Keratinocyte (primary cell): ENCODE measurements at regions not wholly inside any gene's neighbourhood (a gene's known extent, or its start where the extent isn't known, plus 50 kb on each side); places are given as distances from the start of the nearest gene placed in this dataset.

Experiments used
- DNase-seq: peaks from one replicate; pipeline ENCODE4 v3.0.0-alpha.2; 2011; ENCODE audit warnings: low read depth, missing footprints, low spot score
- FAIRE-seq: peaks from 2 replicates; lab custom pipeline; 2011; peaks lifted over from hg19 to GRCh38; lab: Jason Lieb, UNC
- H2AFZ ChIP-seq: 2 replicates; pipeline ENCODE4 v1.6.0; 2012; ENCODE audit warnings: low read length, control low read depth, inconsistent platforms; ENCODE audit not compliant: control insufficient read depth
- H3K27ac ChIP-seq: 2 replicates; pipeline ENCODE4 v1.5.1; 2011; ENCODE audit warnings: low read length; ENCODE audit not compliant: control insufficient read depth, insufficient read depth
- H3K27me3 ChIP-seq: 3 replicates; pipeline ENCODE4 v1.6.0; 2011; ENCODE audit warnings: low read length; ENCODE audit not compliant: control insufficient read depth, insufficient read depth; ENCODE audit errors: extremely low read depth
- H3K36me3 ChIP-seq, 2 experiments: 2 replicates in 1 of 2; 3 replicates in 1 of 2; pipeline ENCODE4 v1.5.1; 2011; ENCODE audit warnings: low read length in 2 of 2, mild to moderate bottlenecking in 1 of 2; ENCODE audit not compliant: control insufficient read depth in 2 of 2, insufficient read depth in 2 of 2; ENCODE audit errors: extremely low read depth in 1 of 2
- H3K4me1 ChIP-seq: 3 replicates; pipeline ENCODE4 v1.5.1; 2011; ENCODE audit warnings: low read length; ENCODE audit not compliant: control insufficient read depth, insufficient read depth; ENCODE audit errors: extremely low read depth
- H3K4me2 ChIP-seq: 3 replicates; pipeline ENCODE4 v1.6.0; 2011; ENCODE audit warnings: low read depth, low read length; ENCODE audit not compliant: control insufficient read depth, insufficient read depth; ENCODE audit errors: extremely low read depth
- H3K4me3 ChIP-seq, 3 experiments: fragments of 200-600 bp in 1 of 3; sonication (generic) in 1 of 3; 2 replicates in 2 of 3; 3 replicates in 1 of 3; pipeline ENCODE4 v1.5.1; 2011 to 2016; ENCODE audit warnings: low read length in 3 of 3, mild to moderate bottlenecking in 3 of 3, control low read depth in 2 of 3, inconsistent platforms in 1 of 3, low read depth in 1 of 3, mixed read lengths in 1 of 3, mixed run types in 1 of 3, moderate library complexity in 1 of 3; ENCODE audit not compliant: control insufficient read depth in 2 of 3, insufficient read depth in 2 of 3; ENCODE audit errors: extremely low read depth in 1 of 3
- H3K79me2 ChIP-seq: 2 replicates; pipeline ENCODE4 v1.6.0; 2012; ENCODE audit warnings: low read length; ENCODE audit not compliant: control insufficient read depth, insufficient read depth
- H3K9ac ChIP-seq: 3 replicates; pipeline ENCODE4 v1.6.0; 2011; ENCODE audit warnings: low read length; ENCODE audit not compliant: control insufficient read depth, insufficient read depth; ENCODE audit errors: extremely low read depth
- H3K9me1 ChIP-seq: 3 replicates; pipeline ENCODE4 v1.6.0; 2011; ENCODE audit warnings: low read length; ENCODE audit not compliant: control insufficient read depth, insufficient read depth; ENCODE audit errors: extremely low read depth
- H3K9me3 ChIP-seq: 2 replicates; pipeline ENCODE4 v1.5.1; 2012; ENCODE audit warnings: low read depth, low read length; ENCODE audit not compliant: control insufficient read depth
- H4K20me1 ChIP-seq: 3 replicates; pipeline ENCODE4 v1.6.0; 2011; ENCODE audit warnings: low read length; ENCODE audit not compliant: control insufficient read depth, insufficient read depth; ENCODE audit errors: extremely low read depth
- EZH2 ChIP-seq: IDR thresholded peaks from one replicate; pipeline ENCODE4 v1.6.1; 2012; ENCODE audit warnings: inconsistent platforms, mild to moderate bottlenecking, low read length, moderate library complexity
- dilution Hi-C: fragments of 300-500 bp; cut with MboI; formaldehyde crosslinking; loops from one replicate; pipeline ENCODE4 v1.7.0; 2020; ENCODE audit warnings: low sequenced_read_pairs; ENCODE audit not compliant: extremely low pct_ligation_motif_present
- TF ChIP-seq, protein P1 (sequence below), 3 experiments: IDR thresholded peaks in 1 of 3; conservative IDR thresholded peaks in 1 of 3; optimal IDR thresholded peaks in 1 of 3; 2 replicates in 2 of 3; 3 replicates in 1 of 3; pipeline versions ENCODE3 to v1.5.1; 2011; ENCODE audit warnings: low read length in 3 of 3, mild to moderate bottlenecking in 3 of 3, moderate library complexity in 2 of 3, control low read depth in 1 of 3, inconsistent platforms in 1 of 3; ENCODE audit not compliant: insufficient read depth in 2 of 3; ENCODE audit errors: extremely low read depth in 1 of 3

DNA sequence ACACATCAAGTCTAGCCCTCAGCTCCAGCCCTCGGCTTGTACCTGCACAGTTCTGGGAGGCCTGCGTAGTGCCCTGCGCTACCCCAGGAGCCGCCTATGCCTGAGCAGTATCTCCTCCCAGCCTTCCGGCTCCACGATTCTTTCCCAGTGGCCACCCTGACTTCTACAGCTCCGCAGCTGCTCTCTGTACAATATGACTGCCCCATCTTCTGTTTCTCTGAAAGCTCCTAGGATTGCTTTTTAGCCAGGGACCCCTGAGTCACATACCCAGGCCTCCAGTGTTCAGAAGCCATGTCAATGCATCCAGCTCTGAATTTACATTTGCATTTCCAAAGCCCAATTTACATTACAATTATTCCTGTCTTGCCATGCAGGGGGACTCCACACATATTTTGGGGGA lies 135.5 kb downstream of the PJA1 start:
- Histone ChIP-seq H3K4me1 (peaks cover 63% of the 10 kb centered on the region), H3K9ac (no peak overlapping the region), H3K4me2 (no peak overlapping the region), H2AFZ (no peak overlapping the region), H3K4me3 (no peak overlapping the region), H3K27me3 (no peaks in the 10 kb centered on the region), H4K20me1 (no peaks in the 10 kb centered on the region), H3K79me2 (no peaks in the 10 kb centered on the region), H3K9me1 (no peaks in the 10 kb centered on the region), H3K9me3 (no peaks in the 10 kb centered on the region), H3K27ac (no peak overlapping the region), H3K36me3 (no peaks in the 10 kb centered on the region)
- dilution Hi-C loops = no loop called here
- DNase-seq = no peak
- FAIRE-seq = no peak
- TF ChIP-seq, protein P1, sequence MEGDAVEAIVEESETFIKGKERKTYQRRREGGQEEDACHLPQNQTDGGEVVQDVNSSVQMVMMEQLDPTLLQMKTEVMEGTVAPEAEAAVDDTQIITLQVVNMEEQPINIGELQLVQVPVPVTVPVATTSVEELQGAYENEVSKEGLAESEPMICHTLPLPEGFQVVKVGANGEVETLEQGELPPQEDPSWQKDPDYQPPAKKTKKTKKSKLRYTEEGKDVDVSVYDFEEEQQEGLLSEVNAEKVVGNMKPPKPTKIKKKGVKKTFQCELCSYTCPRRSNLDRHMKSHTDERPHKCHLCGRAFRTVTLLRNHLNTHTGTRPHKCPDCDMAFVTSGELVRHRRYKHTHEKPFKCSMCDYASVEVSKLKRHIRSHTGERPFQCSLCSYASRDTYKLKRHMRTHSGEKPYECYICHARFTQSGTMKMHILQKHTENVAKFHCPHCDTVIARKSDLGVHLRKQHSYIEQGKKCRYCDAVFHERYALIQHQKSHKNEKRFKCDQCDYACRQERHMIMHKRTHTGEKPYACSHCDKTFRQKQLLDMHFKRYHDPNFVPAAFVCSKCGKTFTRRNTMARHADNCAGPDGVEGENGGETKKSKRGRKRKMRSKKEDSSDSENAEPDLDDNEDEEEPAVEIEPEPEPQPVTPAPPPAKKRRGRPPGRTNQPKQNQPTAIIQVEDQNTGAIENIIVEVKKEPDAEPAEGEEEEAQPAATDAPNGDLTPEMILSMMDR (optimal IDR thresholded peaks at IDR 0.05 in 1 of 3, IDR thresholded peaks at IDR 0.05 in 1 of 3, conservative IDR thresholded peaks at IDR 0.05 in 1 of 3; ENCODE audit: extremely low read depth in 1 of 3, insufficient read depth in 2 of 3, low read length in 3 of 3) = no peak
- TF ChIP-seq EZH2 = no peak

DNA sequence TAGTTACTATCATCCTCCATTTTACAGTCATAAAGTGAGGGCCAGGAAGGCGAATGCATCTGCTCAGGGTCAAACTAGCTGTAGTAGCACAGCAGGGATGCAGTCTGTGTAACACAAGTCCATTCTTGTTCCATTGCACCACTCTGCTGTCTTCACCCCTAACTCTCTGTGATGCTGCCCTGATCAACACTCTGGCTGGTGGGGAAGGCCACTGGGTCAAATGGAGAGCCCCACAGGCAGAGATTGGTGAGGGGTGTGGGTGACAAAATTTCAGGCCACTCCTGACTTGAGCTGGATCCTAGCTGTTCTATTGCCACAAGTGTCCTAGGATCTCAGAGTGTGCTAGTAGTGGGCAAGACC lies 136.5 kb downstream of the PJA1 start:
- peak overlapping the region; percentile 98 for H3K27ac ChIP-seq
- no peak for DNase-seq

More for the DNA sequence above, 136.5 kb downstream of the PJA1 start:
- no peaks in the 10 kb centered on the region for H3K9me3 ChIP-seq
- H3K9ac ChIP-seq = peak overlapping the region; percentile 77
- no peak overlapping the region for H2AFZ ChIP-seq
- H3K4me1 ChIP-seq = peaks cover 67% of the 10 kb centered on the region
- no peaks in the 10 kb centered on the region for H3K27me3 ChIP-seq
- dilution Hi-C loops = no loop called here
- no peaks in the 10 kb centered on the region for H3K36me3 ChIP-seq
- H3K4me2 ChIP-seq = no peak overlapping the region
- no peak for FAIRE-seq
- TF ChIP-seq, protein P1 (optimal IDR thresholded peaks at IDR 0.05 in 1 of 3, IDR thresholded peaks at IDR 0.05 in 1 of 3, conservative IDR thresholded peaks at IDR 0.05 in 1 of 3; ENCODE audit: extremely low read depth in 1 of 3, insufficient read depth in 2 of 3, low read length in 3 of 3) = no peak
- TF ChIP-seq EZH2 = no peak
- no peaks in the 10 kb centered on the region for H3K79me2 ChIP-seq
- H3K4me3 ChIP-seq = no peak overlapping the region
- no peaks in the 10 kb centered on the region for H4K20me1 ChIP-seq
- no peaks in the 10 kb centered on the region for H3K9me1 ChIP-seq
